ENCODE measurements at regions not wholly inside any gene's neighbourhood (a gene's known extent, or its start where the extent isn't known, plus 50 kb on each side); places are given as distances from the start of the nearest gene placed in this dataset.
"Not testable (repeated sequence)": the region's sequence is repeated elsewhere in the genome, so short reads cannot be mapped to it uniquely, and the experiment has no call there.

- Mint-ChIP-seq H3K27me3 (no peaks in the 10 kb centered on the region), H3K9me3 (peaks cover 28% of the 10 kb centered on the region), H3K27ac (no peak overlapping the region), H3K36me3 (ENCODE audit: low read depth) (peaks cover 8% of the 10 kb centered on the region), H3K4me1 (no peaks in the 10 kb centered on the region), H3K4me3 (no peak overlapping the region)
- POLR2A ChIA-PET = no interaction called here
- no peak for DNase-seq
- CTCF ChIA-PET = interaction anchor here (0.6 to 1.6 kb wide), 2 partner anchors 9 to 1185 kb away, joined by 3 read pairs; no protein-coding TSS in a partner anchor
Observed at GRCh38 chr1:194033646-194034045, 847.2 kb upstream of the B3GALT2 start.

- H3K4me3 Mint-ChIP-seq = no peak overlapping the region
- H3K9me3 Mint-ChIP-seq = peaks cover 11% of the 10 kb centered on the region
- H3K27me3 Mint-ChIP-seq = no peaks in the 10 kb centered on the region
- no peak for DNase-seq
- POLR2A ChIA-PET = no interaction called here
- H3K4me1 Mint-ChIP-seq = no peaks in the 10 kb centered on the region
- peaks cover under 1% of the 10 kb centered on the region for H3K36me3 Mint-ChIP-seq (ENCODE audit: low read depth)
- CTCF ChIA-PET = no interaction called here
- no peak overlapping the region for H3K27ac Mint-ChIP-seq
Observed at GRCh38 chr1:194028002-194028401, 841.6 kb upstream of the B3GALT2 start.

GRCh38 chr1:194026422-194026821, 840.0 kb upstream of the B3GALT2 start:
- Mint-ChIP-seq H3K27ac (no peak overlapping the region), H3K4me1 (no peaks in the 10 kb centered on the region), H3K9me3 (peaks cover 9% of the 10 kb centered on the region), H3K36me3 (ENCODE audit: low read depth) (no peaks in the 10 kb centered on the region), H3K27me3 (no peaks in the 10 kb centered on the region), H3K4me3 (no peak overlapping the region)
- ChIA-PET CTCF (interaction anchor here (0.6 kb wide), 1 partner anchor 50 kb away, joined by 3 read pairs; no protein-coding TSS in a partner anchor), POLR2A (no interaction called here)
- DNase-seq = no peak

GRCh38 chr1:194024659-194025058, 838.2 kb upstream of the B3GALT2 start:
- no peak for DNase-seq
- POLR2A ChIA-PET = no interaction called here
- Mint-ChIP-seq H3K4me1 (no peaks in the 10 kb centered on the region), H3K4me3 (no peak overlapping the region), H3K27me3 (no peaks in the 10 kb centered on the region), H3K36me3 (ENCODE audit: low read depth) (no peaks in the 10 kb centered on the region), H3K9me3 (peaks cover 11% of the 10 kb centered on the region), H3K27ac (no peak overlapping the region)
- CTCF ChIA-PET = interaction anchor here (1.0 to 1.4 kb wide), 2 partner anchors 10 to 276 kb away, joined by 3 read pairs; no protein-coding TSS in a partner anchor

- no peaks in the 10 kb centered on the region for H3K27me3 Mint-ChIP-seq
- POLR2A ChIA-PET = no interaction called here
- CTCF ChIA-PET = no interaction called here
- H3K36me3 Mint-ChIP-seq (ENCODE audit: low read depth) = peaks cover 4% of the 10 kb centered on the region
- H3K4me3 Mint-ChIP-seq = no peak overlapping the region
- no peak overlapping the region for H3K27ac Mint-ChIP-seq
- no peak for DNase-seq
- H3K9me3 Mint-ChIP-seq = peaks cover 12% of the 10 kb centered on the region
- no peaks in the 10 kb centered on the region for H3K4me1 Mint-ChIP-seq
Observed at GRCh38 chr1:194014014-194014413, 827.6 kb upstream of the B3GALT2 start.

- Mint-ChIP-seq H3K27ac (no peak overlapping the region), H3K4me1 (no peaks in the 10 kb centered on the region), H3K9me3 (peaks cover 12% of the 10 kb centered on the region), H3K4me3 (no peak overlapping the region), H3K27me3 (no peaks in the 10 kb centered on the region), H3K36me3 (ENCODE audit: low read depth) (peaks cover 4% of the 10 kb centered on the region)
- ChIA-PET CTCF (no interaction called here), POLR2A (no interaction called here)
- no peak for DNase-seq
Observed at GRCh38 chr1:194013561-194013960, 827.1 kb upstream of the B3GALT2 start.

GRCh38 chr1:194004146-194004545, 817.7 kb upstream of the B3GALT2 start:
- no peak overlapping the region for H3K4me3 Mint-ChIP-seq
- DNase-seq = no peak

GRCh38 chr1:194001726-194002350, 815.4 kb upstream of the B3GALT2 start:
- H3K4me3 Mint-ChIP-seq; POLR2A ChIA-PET; H3K36me3 Mint-ChIP-seq (ENCODE audit: low read depth); H3K27ac Mint-ChIP-seq; H3K9me3 Mint-ChIP-seq; CTCF ChIA-PET; H3K4me1 Mint-ChIP-seq; H3K27me3 Mint-ChIP-seq; DNase-seq: not testable (repeated sequence)

More at GRCh38 chr1:194004146-194004545, 817.7 kb upstream of the B3GALT2 start:
- H3K36me3 Mint-ChIP-seq (ENCODE audit: low read depth) = peaks cover 2% of the 10 kb centered on the region
- ChIA-PET POLR2A (no interaction called here), CTCF (no interaction called here)
- peaks cover 8% of the 10 kb centered on the region for H3K9me3 Mint-ChIP-seq
- H3K27ac Mint-ChIP-seq = no peak overlapping the region
- H3K4me1 Mint-ChIP-seq = no peaks in the 10 kb centered on the region
- H3K27me3 Mint-ChIP-seq = no peaks in the 10 kb centered on the region

GRCh38 chr1:193988885-193989284, 802.5 kb upstream of the B3GALT2 start:
- peaks cover 6% of the 10 kb centered on the region for H3K36me3 Mint-ChIP-seq (ENCODE audit: low read depth)
- no peak overlapping the region for H3K4me3 Mint-ChIP-seq
- no peak overlapping the region for H3K27ac Mint-ChIP-seq
- H3K9me3 Mint-ChIP-seq = peaks cover 25% of the 10 kb centered on the region
- ChIA-PET CTCF (no interaction called here), POLR2A (no interaction called here)
- no peaks in the 10 kb centered on the region for H3K27me3 Mint-ChIP-seq
- H3K4me1 Mint-ChIP-seq = no peaks in the 10 kb centered on the region
- no peak for DNase-seq

- Mint-ChIP-seq H3K4me3 (no peak overlapping the region), H3K4me1 (no peaks in the 10 kb centered on the region)
Observed at GRCh38 chr1:193979219-193979618, 792.8 kb upstream of the B3GALT2 start.

GRCh38 chr1:193974286-193974798, 787.9 kb upstream of the B3GALT2 start:
- H3K27me3 Mint-ChIP-seq = no peaks in the 10 kb centered on the region
- H3K9me3 Mint-ChIP-seq = peaks cover 2% of the 10 kb centered on the region
- no peaks in the 10 kb centered on the region for H3K36me3 Mint-ChIP-seq (ENCODE audit: low read depth)
- H3K4me1 Mint-ChIP-seq = no peaks in the 10 kb centered on the region
- ChIA-PET POLR2A (no interaction called here), CTCF (no interaction called here)
- H3K4me3 Mint-ChIP-seq = no peak overlapping the region
- no peak for DNase-seq
- H3K27ac Mint-ChIP-seq = no peak overlapping the region

More at GRCh38 chr1:193979219-193979618, 792.8 kb upstream of the B3GALT2 start:
- no peaks in the 10 kb centered on the region for H3K36me3 Mint-ChIP-seq (ENCODE audit: low read depth)
- ChIA-PET CTCF (no interaction called here), POLR2A (no interaction called here)
- no peak for DNase-seq
- peaks cover 1% of the 10 kb centered on the region for H3K9me3 Mint-ChIP-seq
- H3K27ac Mint-ChIP-seq = no peak overlapping the region
- H3K27me3 Mint-ChIP-seq = no peaks in the 10 kb centered on the region

GRCh38 chr1:193973428-193973827, 787.0 kb upstream of the B3GALT2 start:
- ChIA-PET CTCF (no interaction called here), POLR2A (no interaction called here)
- Mint-ChIP-seq H3K4me3 (no peak overlapping the region), H3K27me3 (no peaks in the 10 kb centered on the region), H3K4me1 (no peaks in the 10 kb centered on the region), H3K36me3 (ENCODE audit: low read depth) (no peaks in the 10 kb centered on the region), H3K27ac (no peak overlapping the region), H3K9me3 (peaks cover 2% of the 10 kb centered on the region)
- DNase-seq = no peak

GRCh38 chr1:193971595-193971994, 785.2 kb upstream of the B3GALT2 start:
- no peaks in the 10 kb centered on the region for H3K36me3 Mint-ChIP-seq (ENCODE audit: low read depth)
- no peak overlapping the region for H3K4me3 Mint-ChIP-seq
- ChIA-PET POLR2A (no interaction called here), CTCF (no interaction called here)
- H3K4me1 Mint-ChIP-seq = no peaks in the 10 kb centered on the region
- H3K27me3 Mint-ChIP-seq = no peaks in the 10 kb centered on the region
- no peak overlapping the region for H3K27ac Mint-ChIP-seq
- peaks cover 2% of the 10 kb centered on the region for H3K9me3 Mint-ChIP-seq
- DNase-seq = no peak

- DNase-seq = no peak
- H3K36me3 Mint-ChIP-seq (ENCODE audit: low read depth) = no peaks in the 10 kb centered on the region
- POLR2A ChIA-PET = no interaction called here
- no peak overlapping the region for H3K27ac Mint-ChIP-seq
- H3K4me1 Mint-ChIP-seq = no peaks in the 10 kb centered on the region
- CTCF ChIA-PET = no interaction called here
- no peaks in the 10 kb centered on the region for H3K27me3 Mint-ChIP-seq
- H3K4me3 Mint-ChIP-seq = no peak overlapping the region
- peaks cover 2% of the 10 kb centered on the region for H3K9me3 Mint-ChIP-seq
Observed at GRCh38 chr1:193960499-193960898, 774.1 kb upstream of the B3GALT2 start.
